Caki2 (cell line): ENCODE measurements at regions not wholly inside any gene's neighbourhood (a gene's known extent, or its start where the extent isn't known, plus 50 kb on each side); places are given as distances from the start of the nearest gene placed in this dataset.
"Not testable (repeated sequence)": the region's sequence is repeated elsewhere in the genome, so short reads cannot be mapped to it uniquely, and the experiment has no call there.

Source experiments
- DNase-seq: peaks from one replicate; pipeline ENCODE4 v3.0.0-alpha.2; 2015; ENCODE audit warnings: low read depth
- in situ Hi-C: cut with HindIII; loops from 2 replicates; pipeline ENCODE4 v1.10.0; 2016; ENCODE audit warnings: low sequenced_read_pairs, low pct_unique_long_range_greater_than_20kb, mixed read lengths

- DNase-seq, result no peak
- in situ Hi-C loops, result no loop called here
These were observed 185.8 kb downstream of the B3GLCT start for GRCh38 chr13:31385540-31385939.

- in situ Hi-C loops, result no loop called here
- DNase-seq, result no peak
These were observed 194.7 kb downstream of the B3GLCT start for GRCh38 chr13:31394506-31394905.

- in situ Hi-C loops, result no loop called here
- DNase-seq, result no peak
These were observed 195.3 kb downstream of the B3GLCT start for GRCh38 chr13:31395090-31395489.

- in situ Hi-C loops, result no loop called here
- no peak for DNase-seq
These were observed 199.9 kb downstream of the B3GLCT start for GRCh38 chr13:31399690-31400089.

- in situ Hi-C loops, result not testable (repeated sequence)
These were observed 203.9 kb downstream of the B3GLCT start for GRCh38 chr13:31403711-31404110.

GRCh38 chr13:31408927-31409326 lies 209.2 kb downstream of the B3GLCT start:
- in situ Hi-C loops, result no loop called here
- DNase-seq, result no peak

More at GRCh38 chr13:31403711-31404110, 203.9 kb downstream of the B3GLCT start:
- not testable (repeated sequence) for DNase-seq

GRCh38 chr13:31409678-31410356 lies 210.0 kb downstream of the B3GLCT start:
- in situ Hi-C loops, result no loop called here

GRCh38 chr13:31413516-31413915 lies 213.7 kb downstream of the B3GLCT start:
- DNase-seq, result no peak
- in situ Hi-C loops, result no loop called here

More at GRCh38 chr13:31409678-31410356, 210.0 kb downstream of the B3GLCT start:
- no peak for DNase-seq

- DNase-seq, result no peak
- in situ Hi-C loops, result no loop called here
These were observed 216.3 kb downstream of the B3GLCT start for GRCh38 chr13:31416066-31416465.

- DNase-seq, result no peak
- in situ Hi-C loops, result no loop called here
These were observed 218.4 kb downstream of the B3GLCT start for GRCh38 chr13:31418186-31418585.

GRCh38 chr13:31421756-31422155 lies 222.0 kb downstream of the B3GLCT start:
- DNase-seq, result no peak
- in situ Hi-C loops, result no loop called here

GRCh38 chr13:31424130-31424729 lies 224.5 kb downstream of the B3GLCT start:
- in situ Hi-C loops, result no loop called here
- DNase-seq, result peak; percentile 55

GRCh38 chr13:31426395-31426794 lies 226.6 kb downstream of the B3GLCT start:
- DNase-seq, result no peak
- in situ Hi-C loops, result no loop called here

GRCh38 chr13:31427151-31428100 lies 227.7 kb downstream of the B3GLCT start:
- in situ Hi-C loops, result no loop called here

GRCh38 chr13:31431722-31432137 lies 232.0 kb downstream of the B3GLCT start:
- no peak for DNase-seq
- in situ Hi-C loops, result no loop called here

More at GRCh38 chr13:31427151-31428100, 227.7 kb downstream of the B3GLCT start:
- no peak for DNase-seq

GRCh38 chr13:31433207-31433606 lies 233.4 kb downstream of the B3GLCT start:
- no peak for DNase-seq
- in situ Hi-C loops, result no loop called here

GRCh38 chr13:31433746-31434145 lies 234.0 kb downstream of the B3GLCT start:
- DNase-seq, result no peak
- in situ Hi-C loops, result no loop called here

- DNase-seq, result no peak
- in situ Hi-C loops, result no loop called here
These were observed 234.8 kb downstream of the B3GLCT start for GRCh38 chr13:31434613-31435012.

GRCh38 chr13:31435536-31435935 lies 235.8 kb downstream of the B3GLCT start:
- DNase-seq, result no peak
- in situ Hi-C loops, result no loop called here
